COLO829 (cell line): ENCODE measurements at regions not wholly inside any gene's neighbourhood (a gene's known extent, or its start where the extent isn't known, plus 50 kb on each side); places are given as distances from the start of the nearest gene placed in this dataset.

Experiments used
- DNase-seq: peaks from one replicate; pipeline ENCODE4 v3.0.0; 2012; ENCODE audit warnings: low spot score

GRCh38 chr21:40901691-40902090, 54.7 kb upstream of the DSCAM start:
- DNase-seq: no peak

- DNase-seq: no peak
Measured at GRCh38 chr21:40902299-40902698, 55.3 kb upstream of the DSCAM start.

- no peak for DNase-seq
Measured at GRCh38 chr21:40902993-40903392, 56.0 kb upstream of the DSCAM start.

- DNase-seq: no peak
Measured at GRCh38 chr21:40905251-40905650, 58.3 kb upstream of the DSCAM start.

- no peak for DNase-seq
Measured at GRCh38 chr21:40912375-40912774, 65.4 kb upstream of the DSCAM start.

- no peak for DNase-seq
Measured at GRCh38 chr21:40915114-40915513, 68.2 kb upstream of the DSCAM start.

GRCh38 chr21:40923407-40923806, 76.4 kb upstream of the DSCAM start:
- DNase-seq: no peak

- DNase-seq: no peak
Measured at GRCh38 chr21:40923901-40924300, 76.9 kb upstream of the DSCAM start.

- DNase-seq: no peak
Measured at GRCh38 chr21:40924641-40925040, 77.7 kb upstream of the DSCAM start.

- DNase-seq: no peak
Measured at GRCh38 chr21:40926238-40926637, 79.3 kb upstream of the DSCAM start.

GRCh38 chr21:40929833-40930232, 82.9 kb upstream of the DSCAM start:
- DNase-seq: no peak

GRCh38 chr21:40931197-40931596, 84.2 kb upstream of the DSCAM start:
- DNase-seq: no peak

GRCh38 chr21:40936178-40936577, 89.2 kb upstream of the DSCAM start:
- DNase-seq: no peak

GRCh38 chr21:40936771-40937261, 89.9 kb upstream of the DSCAM start:
- no peak for DNase-seq

GRCh38 chr21:40938078-40938477, 91.1 kb upstream of the DSCAM start:
- no peak for DNase-seq

- no peak for DNase-seq
Measured at GRCh38 chr21:40938611-40939010, 91.7 kb upstream of the DSCAM start.

GRCh38 chr21:40947713-40948112, 100.8 kb upstream of the DSCAM start:
- no peak for DNase-seq

- DNase-seq: no peak
Measured at GRCh38 chr21:40950970-40951369, 104.0 kb upstream of the DSCAM start.

GRCh38 chr21:40952551-40953323, 105.8 kb upstream of the DSCAM start:
- DNase-seq: no peak

- no peak for DNase-seq
Measured at GRCh38 chr21:40964691-40965090, 117.7 kb upstream of the DSCAM start.

- DNase-seq: no peak
Measured at GRCh38 chr21:40967771-40968170, 120.8 kb upstream of the DSCAM start.

GRCh38 chr21:40972151-40972550, 125.2 kb upstream of the DSCAM start:
- DNase-seq: no peak

GRCh38 chr21:40976198-40977109, 129.5 kb upstream of the DSCAM start:
- DNase-seq: no peak
